ENCODE measurements at regions not wholly inside any gene's neighbourhood (a gene's known extent, or its start where the extent isn't known, plus 50 kb on each side); places are given as distances from the start of the nearest gene placed in this dataset.
A peak's percentile ranks its signal among the peaks of the same experiment; 100 is the strongest.
"Not testable (repeated sequence)": the region's sequence is repeated elsewhere in the genome, so short reads cannot be mapped to it uniquely, and the experiment has no call there.

GRCh38 chr21:35982717-35983116 lies 77.6 kb downstream of the SETD4 start:
- Mint-ChIP-seq H3K4me1 (no peaks in the 10 kb centered on the region), H3K36me3 (peaks cover 0 to 3% of the 10 kb centered on the region in 2 donors), H3K27ac (no peak overlapping the region), H3K4me3 (no peak overlapping the region), H3K9me3 (peaks cover 4% of the 10 kb centered on the region in 2 donors), H3K27me3 (peaks cover 22 to 56% of the 10 kb centered on the region in 2 donors)
- DNase-seq (no peak), ATAC-seq (replicated peaks) (no peak)

DNA sequence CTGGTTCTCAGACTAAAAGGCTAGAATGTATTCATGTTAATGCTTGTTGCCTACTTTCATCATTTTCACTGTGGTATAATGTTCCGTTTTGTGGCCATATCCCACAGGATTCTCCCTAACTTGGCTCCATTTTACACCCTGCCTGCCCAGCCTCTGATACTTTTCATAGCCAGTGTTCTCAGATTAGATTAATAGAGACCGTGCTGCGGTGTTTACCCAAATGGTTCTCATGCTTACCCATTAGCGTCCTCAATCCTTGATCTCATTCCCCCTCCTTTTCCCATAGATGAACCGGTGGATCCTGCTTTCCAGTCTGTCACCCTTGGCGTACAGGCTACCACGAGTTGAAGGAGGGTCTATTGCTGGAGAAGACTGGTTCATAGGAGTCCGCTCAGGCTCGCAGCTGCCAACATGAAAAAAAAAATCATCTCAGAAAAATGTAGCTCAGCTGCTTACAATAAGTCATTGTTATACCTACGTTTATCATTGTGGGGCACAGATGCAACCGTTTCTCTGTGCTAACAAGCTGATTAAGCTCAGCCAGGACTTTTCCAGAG lies 78.7 kb downstream of the SETD4 start:
- peaks cover 33 to 67% of the 10 kb centered on the region in 2 donors for H3K27me3 Mint-ChIP-seq
- ATAC-seq (replicated peaks) (no peak), DNase-seq (no peak)
- peaks cover 4 to 9% of the 10 kb centered on the region in 2 donors for H3K9me3 Mint-ChIP-seq
- H3K27ac Mint-ChIP-seq: no peak overlapping the region
- no peak overlapping the region for H3K4me3 Mint-ChIP-seq
- H3K4me1 Mint-ChIP-seq: peaks cover 0 to 3% of the 10 kb centered on the region in 2 donors
- H3K36me3 Mint-ChIP-seq: peaks cover 0 to 3% of the 10 kb centered on the region in 2 donors

DNA sequence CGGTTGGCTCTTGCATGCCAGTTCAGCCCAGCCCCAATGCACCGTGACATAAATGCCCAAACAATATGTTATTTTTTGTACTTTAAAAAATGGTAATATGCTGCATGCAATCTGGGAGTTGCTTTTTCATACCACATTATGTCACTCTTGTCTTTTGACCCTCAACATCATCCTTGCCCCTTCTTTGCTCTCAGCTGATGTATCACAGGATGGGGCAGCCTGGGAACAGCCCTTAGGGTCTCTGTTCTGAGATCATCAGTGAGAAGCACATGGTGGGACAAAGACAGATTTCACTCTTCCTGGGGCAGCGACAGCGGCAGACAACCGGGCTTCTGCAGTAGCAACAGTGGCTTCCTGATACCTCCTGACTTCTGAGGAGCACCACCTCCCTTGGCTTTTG lies 79.5 kb downstream of the SETD4 start:
- Mint-ChIP-seq H3K4me3 (no peak overlapping the region), H3K4me1 (peaks cover 0 to 3% of the 10 kb centered on the region in 2 donors), H3K27me3 (peaks cover 36 to 70% of the 10 kb centered on the region in 2 donors), H3K36me3 (peaks cover 0 to 3% of the 10 kb centered on the region in 2 donors), H3K9me3 (peaks cover 4 to 9% of the 10 kb centered on the region in 2 donors), H3K27ac (no peak overlapping the region)
- DNase-seq (no peak), ATAC-seq (replicated peaks) (no peak)

DNA sequence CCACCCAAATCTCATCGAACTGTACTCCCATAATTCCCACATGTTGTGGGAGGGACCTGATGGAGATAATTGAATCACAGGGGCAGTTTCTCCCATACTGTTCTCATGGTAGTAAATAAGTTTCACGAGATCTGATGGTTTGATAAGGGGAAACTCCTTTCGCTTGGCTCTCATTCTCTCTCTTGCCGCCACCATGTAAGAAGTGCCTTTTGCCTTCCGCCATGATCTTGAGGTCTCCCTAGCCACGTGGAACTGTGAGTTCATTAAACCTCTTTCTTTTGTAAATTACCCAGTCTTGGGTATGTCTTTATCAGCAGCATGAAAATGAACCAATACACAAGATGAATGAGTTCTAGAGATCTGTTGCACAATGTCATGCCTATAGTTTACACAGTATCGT lies 82.5 kb downstream of the SETD4 start:
- not testable (repeated sequence) for DNase-seq; ATAC-seq (replicated peaks); H3K27ac Mint-ChIP-seq; H3K4me3 Mint-ChIP-seq; H3K9me3 Mint-ChIP-seq; H3K36me3 Mint-ChIP-seq; H3K4me1 Mint-ChIP-seq
- peaks cover 42 to 67% of the 10 kb centered on the region in 2 donors for H3K27me3 Mint-ChIP-seq

DNA sequence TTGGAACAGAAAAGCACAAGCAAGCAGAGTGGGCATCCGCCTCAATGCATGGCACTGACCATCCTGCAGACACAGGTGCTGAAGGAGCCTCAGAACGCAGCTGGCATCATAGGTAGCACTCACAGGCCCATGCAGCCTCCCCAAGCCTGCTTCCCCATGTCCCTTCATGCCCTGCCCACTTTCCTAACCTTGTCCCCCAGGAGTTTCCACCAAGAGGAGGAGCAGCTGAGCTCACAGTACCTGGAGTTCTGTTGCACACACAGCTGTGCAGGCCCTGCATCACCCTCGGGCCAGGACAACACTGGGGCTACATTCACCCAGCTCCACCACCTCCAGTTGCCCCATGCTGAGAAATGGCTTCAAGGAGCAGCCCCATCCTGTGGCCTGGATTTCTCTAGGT lies 83.4 kb downstream of the SETD4 start:
- Mint-ChIP-seq H3K36me3 (peaks cover 0 to 3% of the 10 kb centered on the region in 2 donors), H3K27me3 (peaks cover 42 to 67% of the 10 kb centered on the region in 2 donors), H3K4me3 (no peak overlapping the region), H3K4me1 (peaks cover 0 to 3% of the 10 kb centered on the region in 2 donors), H3K9me3 (peaks cover 4 to 9% of the 10 kb centered on the region in 2 donors), H3K27ac (no peak overlapping the region)
- no peak for ATAC-seq (replicated peaks)
- no peak for DNase-seq

GRCh38 chr21:35976481-35976880 lies 83.8 kb downstream of the SETD4 start:
- H3K27me3 Mint-ChIP-seq: peaks cover 39 to 62% of the 10 kb centered on the region in 2 donors
- peaks cover 4 to 9% of the 10 kb centered on the region in 2 donors for H3K9me3 Mint-ChIP-seq
- H3K4me3 Mint-ChIP-seq: no peak overlapping the region
- DNase-seq (no peak), ATAC-seq (replicated peaks) (peak in 1 of 2 donors; percentile 36)
- no peak overlapping the region for H3K27ac Mint-ChIP-seq
- peaks cover 0 to 3% of the 10 kb centered on the region in 2 donors for H3K4me1 Mint-ChIP-seq
- H3K36me3 Mint-ChIP-seq: peaks cover 0 to 3% of the 10 kb centered on the region in 2 donors

- H3K27ac Mint-ChIP-seq: no peak overlapping the region
- H3K4me1 Mint-ChIP-seq: peaks cover 0 to 3% of the 10 kb centered on the region in 2 donors
- ATAC-seq (replicated peaks) (no peak), DNase-seq (no peak)
- peaks cover 4 to 9% of the 10 kb centered on the region in 2 donors for H3K9me3 Mint-ChIP-seq
- peaks cover 0 to 3% of the 10 kb centered on the region in 2 donors for H3K36me3 Mint-ChIP-seq
- H3K27me3 Mint-ChIP-seq: peaks cover 40 to 54% of the 10 kb centered on the region in 2 donors
- H3K4me3 Mint-ChIP-seq: no peak overlapping the region
These were observed 85.6 kb downstream of the SETD4 start for GRCh38 chr21:35974775-35975174.

GRCh38 chr21:35971824-35972223 lies 88.5 kb downstream of the SETD4 start:
- ATAC-seq (replicated peaks) (no peak), DNase-seq (no peak)
- Mint-ChIP-seq H3K27ac (no peak overlapping the region), H3K36me3 (no peaks in the 10 kb centered on the region), H3K27me3 (peaks cover 22 to 35% of the 10 kb centered on the region in 2 donors), H3K4me3 (no peak overlapping the region), H3K4me1 (peaks cover 0 to 2% of the 10 kb centered on the region in 2 donors), H3K9me3 (no peaks in the 10 kb centered on the region)

- H3K27me3 Mint-ChIP-seq: peaks cover 15 to 25% of the 10 kb centered on the region in 2 donors
- no peaks in the 10 kb centered on the region for H3K36me3 Mint-ChIP-seq
- no peak overlapping the region for H3K27ac Mint-ChIP-seq
- H3K9me3 Mint-ChIP-seq: no peaks in the 10 kb centered on the region
- ATAC-seq (replicated peaks) (no peak), DNase-seq (no peak)
- H3K4me1 Mint-ChIP-seq: no peaks in the 10 kb centered on the region
- H3K4me3 Mint-ChIP-seq: no peak overlapping the region
These were observed 91.0 kb downstream of the SETD4 start for GRCh38 chr21:35969281-35969680.

- Mint-ChIP-seq H3K4me1 (no peaks in the 10 kb centered on the region), H3K9me3 (peaks cover 0 to 2% of the 10 kb centered on the region in 2 donors), H3K36me3 (no peaks in the 10 kb centered on the region), H3K27me3 (peaks cover 18 to 22% of the 10 kb centered on the region in 2 donors), H3K4me3 (no peak overlapping the region), H3K27ac (no peak overlapping the region)
- ATAC-seq (replicated peaks): no peak
- no peak for DNase-seq
These were observed 91.8 kb downstream of the SETD4 start for GRCh38 chr21:35968564-35968963.

GRCh38 chr21:35965699-35966098 lies 94.6 kb downstream of the SETD4 start:
- Mint-ChIP-seq H3K4me1 (no peaks in the 10 kb centered on the region), H3K4me3 (no peak overlapping the region), H3K36me3 (no peaks in the 10 kb centered on the region), H3K27ac (no peak overlapping the region), H3K27me3 (peaks cover 25 to 27% of the 10 kb centered on the region in 2 donors), H3K9me3 (peaks cover 0 to 2% of the 10 kb centered on the region in 2 donors)
- DNase-seq (no peak), ATAC-seq (replicated peaks) (no peak)

DNA sequence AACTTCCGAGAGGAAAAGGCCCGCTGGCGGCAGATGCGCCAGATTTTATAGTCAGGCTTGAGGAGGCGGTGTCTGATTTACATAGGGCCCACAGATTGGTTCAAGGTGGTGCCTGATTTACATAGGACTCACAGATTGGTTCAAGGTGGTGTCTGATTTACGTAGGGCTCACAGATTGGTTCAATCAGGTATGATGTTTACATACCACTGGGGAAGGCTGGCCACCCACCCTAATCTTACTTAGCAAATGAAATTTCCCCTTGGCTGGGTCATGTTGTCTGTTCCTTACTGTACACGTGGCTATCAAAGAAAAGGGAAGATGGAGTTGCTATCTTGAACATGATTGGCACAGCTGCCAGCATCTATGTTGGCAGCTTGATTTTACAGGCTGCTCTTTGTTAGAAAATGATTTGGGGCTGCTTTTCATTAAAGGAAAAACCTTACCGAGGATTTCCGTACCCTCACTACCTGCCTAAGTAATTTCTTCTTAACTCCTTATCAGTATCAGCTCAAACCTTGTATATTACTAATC lies 96.3 kb downstream of the SETD4 start:
- Mint-ChIP-seq H3K27me3 (peaks cover 25 to 29% of the 10 kb centered on the region in 2 donors), H3K27ac (no peak overlapping the region), H3K4me3 (no peak overlapping the region), H3K9me3 (peaks cover 0 to 2% of the 10 kb centered on the region in 2 donors), H3K36me3 (no peaks in the 10 kb centered on the region), H3K4me1 (no peaks in the 10 kb centered on the region)
- ATAC-seq (replicated peaks): no peak
- DNase-seq: no peak

- ATAC-seq (replicated peaks): no peak
- no peaks in the 10 kb centered on the region for H3K36me3 Mint-ChIP-seq
- DNase-seq: no peak
- no peak overlapping the region for H3K4me3 Mint-ChIP-seq
- H3K27ac Mint-ChIP-seq: no peak overlapping the region
- no peaks in the 10 kb centered on the region for H3K4me1 Mint-ChIP-seq
- H3K27me3 Mint-ChIP-seq: peaks cover 25 to 29% of the 10 kb centered on the region in 2 donors
- peaks cover 2% of the 10 kb centered on the region in 2 donors for H3K9me3 Mint-ChIP-seq
These were observed 97.4 kb downstream of the SETD4 start for GRCh38 chr21:35962917-35963316.

- Mint-ChIP-seq H3K9me3 (peaks cover 1 to 5% of the 10 kb centered on the region in 2 donors), H3K36me3 (no peaks in the 10 kb centered on the region), H3K4me1 (no peaks in the 10 kb centered on the region), H3K4me3 (no peak overlapping the region), H3K27ac (no peak overlapping the region), H3K27me3 (peaks cover 12 to 17% of the 10 kb centered on the region in 2 donors)
- DNase-seq (no peak), ATAC-seq (replicated peaks) (no peak)
These were observed 106.3 kb downstream of the SETD4 start for GRCh38 chr21:35954066-35954465.

DNA sequence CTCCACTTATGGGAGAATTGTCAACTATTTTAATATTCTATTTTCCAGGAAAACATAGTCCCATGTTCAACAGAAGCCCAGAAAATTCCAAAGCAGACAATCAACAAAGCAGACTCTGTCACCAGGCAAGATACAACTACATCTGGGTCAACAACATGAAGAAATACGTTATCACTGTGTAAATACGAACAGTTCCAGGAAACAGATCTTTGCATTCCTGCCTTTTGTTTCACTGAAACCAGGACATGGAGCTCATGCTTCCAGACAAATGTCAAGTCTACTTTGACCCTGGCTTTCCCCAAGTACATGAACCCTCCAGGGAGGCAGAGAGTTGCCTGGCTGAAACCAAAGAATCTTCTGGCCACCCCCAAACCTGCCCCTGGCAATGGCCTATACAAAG lies 106.7 kb downstream of the SETD4 start:
- no peak overlapping the region for H3K4me3 Mint-ChIP-seq
- DNase-seq (no peak), ATAC-seq (replicated peaks) (no peak)
- peaks cover 1 to 5% of the 10 kb centered on the region in 2 donors for H3K9me3 Mint-ChIP-seq
- no peak overlapping the region for H3K27ac Mint-ChIP-seq
- H3K4me1 Mint-ChIP-seq: no peaks in the 10 kb centered on the region
- no peaks in the 10 kb centered on the region for H3K36me3 Mint-ChIP-seq
- H3K27me3 Mint-ChIP-seq: peaks cover 12 to 17% of the 10 kb centered on the region in 2 donors

All from stimulated activated naive B cell treated with anti-CD40 and anti-IgM and Interleukin-4, amounts not matched to agents 10 μg/mL and 1 μg/mL and 100 μg/mL, for 72 hours (primary cell).